Natural killer cell (primary cell): ENCODE measurements at regions not wholly inside any gene's neighbourhood (a gene's known extent, or its start where the extent isn't known, plus 50 kb on each side); places are given as distances from the start of the nearest gene placed in this dataset.

ENCODE experiments used
- ATAC-seq, 3 donors: fragments of 150-1000 bp in 2 of 3; fragments of 200-7000 bp in 1 of 3; cut with Tn5 transposase; 1 replicate in 1 of 3; 2 replicates in 2 of 3; pipeline ENCODE4 v1.10.0; 2021; ENCODE audit warnings: mild to moderate bottlenecking in 2 of 3, moderate library complexity in 2 of 3
- DNase-seq, 2 donors: peaks; one replicate each; pipeline versions ENCODE4 v3.0.0 to v3.0.0-alpha.2; 2013 to 2021; ENCODE audit warnings: mixed read lengths in 1 of 2
- H3K27ac ChIP-seq: one replicate; pipeline ENCODE4 v1.5.1; 2013; ENCODE audit warnings: mild to moderate bottlenecking, low read length
- H3K27me3 ChIP-seq: one replicate; pipeline ENCODE4 v1.6.1; 2013; ENCODE audit warnings: low read length; ENCODE audit not compliant: control insufficient read depth, insufficient read depth
- H3K36me3 ChIP-seq: one replicate; pipeline ENCODE4 v1.6.1; 2013; ENCODE audit warnings: low read length; ENCODE audit not compliant: control insufficient read depth, insufficient read depth
- H3K4me1 ChIP-seq: one replicate; pipeline ENCODE4 v1.6.1; 2013; ENCODE audit warnings: low read length; ENCODE audit not compliant: control insufficient read depth, insufficient read depth
- H3K4me3 ChIP-seq: one replicate; pipeline ENCODE4 v1.5.1; 2013; ENCODE audit warnings: low read length
- H3K9me3 ChIP-seq: one replicate; pipeline ENCODE4 v1.6.1; 2013; ENCODE audit warnings: low read length; ENCODE audit not compliant: control insufficient read depth, insufficient read depth
- H3K27ac Mint-ChIP-seq, 2 donors: one replicate each; pipeline ENCODE4 v1.8.0; 2022; ENCODE audit warnings: mild to moderate bottlenecking in 2 of 2, mixed read lengths in 2 of 2, moderate library complexity in 1 of 2
- H3K27me3 Mint-ChIP-seq, 2 donors: one replicate each; pipeline ENCODE4 v1.8.0; 2022; ENCODE audit warnings: low read depth in 2 of 2, mixed read lengths in 2 of 2
- H3K36me3 Mint-ChIP-seq: one replicate; pipeline ENCODE4 v1.8.0; 2022; ENCODE audit warnings: mixed read lengths
- H3K4me1 Mint-ChIP-seq, 2 donors: one replicate each; pipeline ENCODE4 v1.8.0; 2022; ENCODE audit warnings: mixed read lengths in 2 of 2
- H3K4me3 Mint-ChIP-seq: one replicate; pipeline ENCODE4 v1.8.0; 2022; ENCODE audit warnings: mild to moderate bottlenecking, moderate library complexity, mixed read lengths
- H3K9me3 Mint-ChIP-seq, 2 donors: one replicate each; pipeline ENCODE4 v1.8.0; 2022; ENCODE audit warnings: mixed read lengths in 2 of 2
- CTCF ChIP-seq: fragments of 200-600 bp; IDR thresholded peaks from one replicate; pipeline ENCODE4 v1.8.0; 2022; ENCODE audit warnings: antibody characterized with exemption
- WGBS: methylation state at CpG from one replicate; pipeline ENCODE4 v1.1.7; 2013; ENCODE audit warnings: missing lambda C conversion rate; ENCODE audit not compliant: insufficient coverage; 5-methylcytosine and 5-hydroxymethylcytosine counted together
- intact Hi-C: fragments of 100-400 bp; cut with micrococcal nuclease; formaldehyde crosslinking; loops from one replicate; pipeline ENCODE4 v1.14.2; 2022

- 67% methylated on average over 1 of the region's 1 CpG for WGBS
- Mint-ChIP-seq H3K4me3 (no peak overlapping the region), H3K36me3 (peaks cover 9% of the 10 kb centered on the region), H3K27me3 (no peaks in the 10 kb centered on the region), H3K27ac (no peak overlapping the region), H3K4me1 (no peaks in the 10 kb centered on the region), H3K9me3 (peaks cover 18 to 21% of the 10 kb centered on the region in 2 donors)
- no peaks in the 10 kb centered on the region for H3K27me3 ChIP-seq
- no peak for TF ChIP-seq CTCF
- no peak overlapping the region for H3K27ac ChIP-seq
- H3K9me3 ChIP-seq, result peaks cover 12% of the 10 kb centered on the region
- intact Hi-C loops, result no loop called here
- H3K4me3 ChIP-seq, result no peak overlapping the region
- no peaks in the 10 kb centered on the region for H3K36me3 ChIP-seq
- ATAC-seq (no peak), DNase-seq (no peak)
- H3K4me1 ChIP-seq, result no peaks in the 10 kb centered on the region
Observed at GRCh38 chr5:22928821-22929482, 75.8 kb upstream of the CDH12 start.

GRCh38 chr5:22926574-22926973 is 73.4 kb upstream of the CDH12 start:
- no peak for TF ChIP-seq CTCF
- intact Hi-C loops, result no loop called here
- H3K27me3 Mint-ChIP-seq, result no peaks in the 10 kb centered on the region
- Histone ChIP-seq H3K4me1 (no peaks in the 10 kb centered on the region), H3K27me3 (no peaks in the 10 kb centered on the region), H3K27ac (no peak overlapping the region), H3K4me3 (no peak overlapping the region), H3K36me3 (no peaks in the 10 kb centered on the region), H3K9me3 (peaks cover 10% of the 10 kb centered on the region)
- 56% methylated on average over 1 of the region's 1 CpG for WGBS
- peaks cover 13 to 14% of the 10 kb centered on the region in 2 donors for H3K9me3 Mint-ChIP-seq
- no peak overlapping the region for H3K4me3 Mint-ChIP-seq
- no peaks in the 10 kb centered on the region for H3K36me3 Mint-ChIP-seq
- H3K27ac Mint-ChIP-seq, result no peak overlapping the region
- no peak for ATAC-seq
- DNase-seq, result no peak
- H3K4me1 Mint-ChIP-seq, result no peaks in the 10 kb centered on the region

- H3K27ac ChIP-seq, result no peak overlapping the region
- H3K4me3 ChIP-seq, result no peak overlapping the region
- Mint-ChIP-seq H3K9me3 (peaks cover 15 to 25% of the 10 kb centered on the region in 2 donors), H3K36me3 (peaks cover 7% of the 10 kb centered on the region), H3K4me3 (no peak overlapping the region), H3K27ac (no peak overlapping the region), H3K4me1 (no peaks in the 10 kb centered on the region), H3K27me3 (no peaks in the 10 kb centered on the region)
- 79% methylated on average over 4 of the region's 4 CpGs for WGBS
- H3K36me3 ChIP-seq, result no peaks in the 10 kb centered on the region
- intact Hi-C loops, result no loop called here
- H3K9me3 ChIP-seq, result no peaks in the 10 kb centered on the region
- TF ChIP-seq CTCF, result no peak
- no peaks in the 10 kb centered on the region for H3K27me3 ChIP-seq
- DNase-seq (no peak), ATAC-seq (no peak)
- H3K4me1 ChIP-seq, result no peaks in the 10 kb centered on the region
Observed at GRCh38 chr5:22918511-22918910, 65.4 kb upstream of the CDH12 start.

- peaks cover 7% of the 10 kb centered on the region for H3K36me3 Mint-ChIP-seq
- Histone ChIP-seq H3K9me3 (no peaks in the 10 kb centered on the region), H3K36me3 (no peaks in the 10 kb centered on the region), H3K4me3 (no peak overlapping the region), H3K27me3 (no peaks in the 10 kb centered on the region), H3K4me1 (no peaks in the 10 kb centered on the region), H3K27ac (no peak overlapping the region)
- no peaks in the 10 kb centered on the region for H3K4me1 Mint-ChIP-seq
- no peaks in the 10 kb centered on the region for H3K27me3 Mint-ChIP-seq
- intact Hi-C loops, result no loop called here
- H3K27ac Mint-ChIP-seq, result no peak overlapping the region
- peaks cover 14 to 21% of the 10 kb centered on the region in 2 donors for H3K9me3 Mint-ChIP-seq
- WGBS, result no CpG with 5 or more reads among the region's 1 CpG
- H3K4me3 Mint-ChIP-seq, result no peak overlapping the region
- ATAC-seq (no peak), DNase-seq (no peak)
- no peak for TF ChIP-seq CTCF
Observed at GRCh38 chr5:22916393-22916792, 63.2 kb upstream of the CDH12 start.
